HFF-Myc (cell line): ENCODE measurements at regions not wholly inside any gene's neighbourhood (a gene's known extent, or its start where the extent isn't known, plus 50 kb on each side); places are given as distances from the start of the nearest gene placed in this dataset.

Experiments
- DNase-seq: peaks from one replicate; pipeline ENCODE4 v3.0.0-alpha.2; 2011; ENCODE audit warnings: low read depth; ENCODE audit errors: extremely low read depth
- H3K4me3 ChIP-seq: replicated peaks from 2 replicates; pipeline ENCODE4 v1.5.1; 2011; ENCODE audit warnings: low read depth, mild to moderate bottlenecking, control low read depth, low read length
- CTCF ChIP-seq: IDR thresholded peaks from 2 replicates; pipeline ENCODE4 v1.5.1; 2012; ENCODE audit warnings: mild to moderate bottlenecking, low read depth, low read length, control low read depth; ENCODE audit errors: missing control alignments

GRCh38 chr20:57083072-57083471, 183.4 kb downstream of the BMP7 start:
- no peak for TF ChIP-seq CTCF
- no peak for DNase-seq
- no peak overlapping the region for H3K4me3 ChIP-seq

- DNase-seq: no peak
- TF ChIP-seq CTCF: no peak
- no peak overlapping the region for H3K4me3 ChIP-seq
Measured at GRCh38 chr20:57086066-57086465, 180.4 kb downstream of the BMP7 start.

DNA sequence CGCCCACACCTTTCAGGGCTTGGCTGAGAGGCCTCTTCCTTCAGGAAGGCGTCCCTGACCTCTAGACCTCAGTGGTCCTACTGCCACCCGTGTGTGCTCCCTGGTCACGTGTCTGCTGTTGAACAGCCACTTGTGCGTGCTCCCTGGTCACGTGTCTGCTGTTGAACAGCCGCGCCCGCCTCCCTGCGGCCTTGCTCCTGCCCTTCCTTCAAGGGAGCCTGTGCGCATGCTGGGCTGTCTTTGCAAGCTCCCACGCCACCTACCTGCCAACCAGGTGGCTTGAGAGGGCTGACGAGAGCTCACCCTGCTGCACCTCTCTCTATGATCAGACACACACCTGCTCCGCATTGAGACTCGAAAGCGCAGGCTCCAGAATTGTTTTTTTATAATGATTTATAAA, 179.3 kb downstream of the BMP7 start:
- DNase-seq: no peak
- no peak overlapping the region for H3K4me3 ChIP-seq
- TF ChIP-seq CTCF: no peak

- no peak for TF ChIP-seq CTCF
- H3K4me3 ChIP-seq: no peak overlapping the region
- DNase-seq: no peak
Measured at GRCh38 chr20:57087705-57088104, 178.7 kb downstream of the BMP7 start.

DNA sequence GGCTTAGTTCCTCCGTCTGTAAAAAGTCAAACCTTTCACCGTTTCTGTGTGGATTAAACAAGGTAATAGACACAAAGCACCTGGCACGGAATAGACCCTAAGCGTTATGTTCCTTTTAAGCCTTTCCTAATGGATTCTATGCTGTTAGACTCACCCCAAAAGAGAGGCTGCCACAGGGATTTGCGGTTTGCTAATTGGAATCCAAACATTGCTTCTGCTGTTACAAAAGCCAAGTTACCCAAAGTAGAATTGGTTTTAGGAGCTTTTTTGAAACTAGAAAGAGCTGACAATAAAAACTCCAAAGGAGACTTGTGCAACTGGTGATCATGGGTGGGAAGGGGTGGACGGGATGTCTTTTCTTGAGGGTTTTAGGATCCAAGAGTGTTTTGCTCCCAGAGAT, 178.0 kb downstream of the BMP7 start:
- no peak for TF ChIP-seq CTCF
- DNase-seq: no peak
- H3K4me3 ChIP-seq: no peak overlapping the region

GRCh38 chr20:57089699-57090144, 176.7 kb downstream of the BMP7 start:
- TF ChIP-seq CTCF: peak; percentile 94
- no peak for DNase-seq
- H3K4me3 ChIP-seq: no peak overlapping the region
